ENCODE measurements at regions not wholly inside any gene's neighbourhood (a gene's known extent, or its start where the extent isn't known, plus 50 kb on each side); places are given as distances from the start of the nearest gene placed in this dataset.
A peak's percentile ranks its signal among the peaks of the same experiment; 100 is the strongest.
"Not testable (repeated sequence)": the region's sequence is repeated elsewhere in the genome, so short reads cannot be mapped to it uniquely, and the experiment has no call there.

GRCh38 chr4:142897518-142897917, 51.4 kb upstream of the INPP4B start:
- H3K27me3 ChIP-seq, result not testable (repeated sequence)

GRCh38 chr4:142900622-142901021, 54.5 kb upstream of the INPP4B start:
- Histone ChIP-seq H3K27me3 (no peaks in the 10 kb centered on the region), H3K4me3 (no peak overlapping the region), H3K4me1 (no peaks in the 10 kb centered on the region), H3K9me3 (peaks cover 0 to 30% (median 0%) of the 10 kb centered on the region in 11 donors), H3K27ac (no peak overlapping the region), H3K36me3 (no peaks in the 10 kb centered on the region)
- 100% methylated on average over 1 of the region's 1 CpG for WGBS, 2 donors
- DNase-seq, result no peak
- no peak for TF ChIP-seq CTCF (IDR thresholded peaks at IDR 0.05)
- peak in 2 of 8 donors; percentile 22 to 31 for ATAC-seq
- intact Hi-C loops (cut with DNase I), result no loop called here

More at GRCh38 chr4:142897518-142897917, 51.4 kb upstream of the INPP4B start:
- ATAC-seq; intact Hi-C loops (cut with DNase I); H3K4me1 ChIP-seq; H3K36me3 ChIP-seq; DNase-seq; H3K4me3 ChIP-seq; H3K27ac ChIP-seq: not testable (repeated sequence)
- WGBS, 2 donors, result 94% methylated on average over 27 to 28 of the region's 28 CpGs
- peaks cover 0 to 39% (median 11%) of the 10 kb centered on the region in 11 donors for H3K9me3 ChIP-seq

GRCh38 chr4:142901166-142901662, 55.1 kb upstream of the INPP4B start:
- intact Hi-C loops (cut with DNase I), result no loop called here
- Histone ChIP-seq H3K4me3 (no peak overlapping the region), H3K27ac (no peak overlapping the region), H3K27me3 (no peaks in the 10 kb centered on the region), H3K9me3 (peaks cover 0 to 27% (median 0%) of the 10 kb centered on the region in 11 donors), H3K4me1 (no peaks in the 10 kb centered on the region), H3K36me3 (no peaks in the 10 kb centered on the region)
- WGBS, 2 donors, result 49 to 68% methylated on average over 5 of the region's 5 CpGs
- no peak for TF ChIP-seq CTCF (IDR thresholded peaks at IDR 0.05)
- no peak for DNase-seq
- ATAC-seq, result peak in 1 of 8 donors; percentile 12

GRCh38 chr4:142903617-142904016, 57.5 kb upstream of the INPP4B start:
- not testable (repeated sequence) for H3K27ac ChIP-seq

GRCh38 chr4:142909908-142910307, 63.8 kb upstream of the INPP4B start:
- no peak for TF ChIP-seq CTCF (IDR thresholded peaks at IDR 0.05)
- Histone ChIP-seq H3K9me3 (peaks cover 0 to 10% (median 0%) of the 10 kb centered on the region in 11 donors), H3K4me3 (no peak overlapping the region), H3K27me3 (no peaks in the 10 kb centered on the region), H3K4me1 (peaks cover 0 to 6% (median 0%) of the 10 kb centered on the region in 9 donors), H3K36me3 (no peaks in the 10 kb centered on the region), H3K27ac (no peak overlapping the region)
- DNase-seq (no peak), ATAC-seq (peak in 1 of 8 donors; percentile 72)
- 67 to 74% methylated on average over 2 of the region's 2 CpGs for WGBS, 2 donors
- intact Hi-C loops (cut with DNase I), result no loop called here

More at GRCh38 chr4:142903617-142904016, 57.5 kb upstream of the INPP4B start:
- H3K9me3 ChIP-seq, result peaks cover 0 to 25% (median 0%) of the 10 kb centered on the region in 11 donors
- H3K36me3 ChIP-seq; H3K4me3 ChIP-seq; H3K4me1 ChIP-seq; DNase-seq; intact Hi-C loops (cut with DNase I); H3K27me3 ChIP-seq; ATAC-seq: not testable (repeated sequence)
- 82 to 88% methylated on average over 2 of the region's 2 CpGs for WGBS, 2 donors
